Stimulated activated CD8-positive, alpha-beta memory T cell treated with anti-CD3 and anti-CD28 coated beads, Interleukin-2, amount 100 ng/mL, for 48 hours (primary cell): ENCODE measurements at regions not wholly inside any gene's neighbourhood (a gene's known extent, or its start where the extent isn't known, plus 50 kb on each side); places are given as distances from the start of the nearest gene placed in this dataset.
"Not testable (repeated sequence)": the region's sequence is repeated elsewhere in the genome, so short reads cannot be mapped to it uniquely, and the experiment has no call there.

Experiments
- DNase-seq, 2 donors: peaks; one replicate each; pipeline ENCODE4 v3.0.0-alpha.2; 2020; ENCODE audit warnings: low read depth in 2 of 2

DNA sequence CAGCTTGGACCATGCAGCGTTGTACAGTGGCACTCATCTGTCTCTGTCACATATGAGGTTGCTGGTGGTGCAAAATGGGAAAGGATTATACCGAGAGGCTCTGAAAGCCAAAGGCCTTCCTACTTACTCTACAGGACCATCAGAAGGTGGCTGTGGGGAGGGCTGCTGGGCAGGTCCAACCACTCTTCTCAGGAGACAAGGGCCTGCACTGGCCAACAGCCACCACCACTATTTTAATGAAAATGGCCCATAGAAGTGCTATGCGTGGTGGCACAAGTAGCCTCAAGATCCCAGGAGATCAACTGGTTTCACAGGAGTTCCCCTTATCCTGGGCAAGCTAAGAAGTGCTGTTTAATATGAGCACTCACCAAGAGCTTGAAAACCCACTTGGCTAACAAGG lies 52.3 kb downstream of the MRPL57 start:
- no peak for DNase-seq

- DNase-seq = no peak
Observed at GRCh38 chr13:21229241-21230024, 53.0 kb downstream of the MRPL57 start.

DNA sequence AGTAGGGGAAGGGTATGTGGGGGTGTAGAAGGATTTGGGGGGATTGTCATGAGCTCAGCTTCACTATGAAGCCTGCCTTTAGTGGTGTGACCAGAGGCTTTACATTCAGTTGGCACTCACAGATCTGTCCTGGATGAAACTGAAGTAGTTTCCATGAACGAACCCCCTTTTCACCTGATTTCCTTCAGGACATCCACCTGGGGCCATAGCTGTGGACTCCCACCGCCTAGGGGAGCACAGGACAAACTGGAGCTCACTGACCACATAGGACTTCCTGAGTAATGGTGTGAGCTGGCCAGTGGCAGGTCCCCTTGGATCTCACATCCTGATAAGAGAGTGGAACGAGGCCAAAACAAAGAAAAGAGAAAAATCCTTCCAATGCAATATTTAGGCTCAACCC lies 54.1 kb downstream of the MRPL57 start:
- DNase-seq = no peak

DNA sequence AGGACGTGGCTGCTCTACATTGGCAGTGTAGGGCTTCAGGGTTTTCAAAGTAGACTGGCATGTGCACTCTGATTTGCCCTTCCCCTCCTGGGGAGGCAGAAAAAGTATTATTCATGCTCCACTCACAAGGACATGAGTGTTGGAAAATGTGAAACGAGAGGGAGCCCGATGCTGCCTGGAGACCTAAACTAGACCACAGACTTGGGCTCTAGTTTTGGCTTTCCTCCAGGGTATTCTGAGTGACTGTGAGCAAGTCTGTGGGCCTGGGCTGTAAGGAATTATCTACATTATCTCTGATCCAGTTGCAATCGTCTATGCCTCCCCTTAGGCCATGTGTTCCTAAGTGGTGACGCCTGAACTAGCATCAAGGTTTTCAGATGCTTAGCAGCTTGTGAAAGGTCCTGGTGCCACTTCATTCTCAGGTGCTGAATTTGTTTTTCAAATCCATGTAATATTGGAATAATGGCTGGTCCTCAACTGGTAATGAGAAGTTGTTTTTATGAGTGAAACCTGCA lies 55.0 kb downstream of the MRPL57 start:
- no peak for DNase-seq

DNA sequence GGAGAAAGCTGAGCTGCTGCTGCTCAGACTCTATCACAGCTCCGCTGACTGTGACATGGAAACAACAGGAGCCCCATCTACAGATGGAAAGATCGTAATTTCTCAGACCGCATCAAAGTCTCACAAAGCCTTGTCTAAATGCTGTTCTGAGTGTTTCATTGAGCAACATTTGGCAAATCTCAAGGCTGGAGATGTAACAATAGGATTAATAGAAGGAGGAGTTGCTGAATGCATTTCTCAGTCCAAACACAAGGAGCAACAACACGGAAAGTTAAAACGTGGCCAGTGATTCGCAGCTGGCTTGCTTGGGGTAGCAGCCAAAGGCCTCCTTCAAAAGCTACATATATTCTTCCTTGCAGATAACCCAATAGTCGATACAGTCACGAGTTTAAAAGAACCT lies 55.7 kb downstream of the MRPL57 start:
- no peak for DNase-seq

- no peak for DNase-seq
Observed at GRCh38 chr13:21232599-21232998, 56.1 kb downstream of the MRPL57 start.

DNA sequence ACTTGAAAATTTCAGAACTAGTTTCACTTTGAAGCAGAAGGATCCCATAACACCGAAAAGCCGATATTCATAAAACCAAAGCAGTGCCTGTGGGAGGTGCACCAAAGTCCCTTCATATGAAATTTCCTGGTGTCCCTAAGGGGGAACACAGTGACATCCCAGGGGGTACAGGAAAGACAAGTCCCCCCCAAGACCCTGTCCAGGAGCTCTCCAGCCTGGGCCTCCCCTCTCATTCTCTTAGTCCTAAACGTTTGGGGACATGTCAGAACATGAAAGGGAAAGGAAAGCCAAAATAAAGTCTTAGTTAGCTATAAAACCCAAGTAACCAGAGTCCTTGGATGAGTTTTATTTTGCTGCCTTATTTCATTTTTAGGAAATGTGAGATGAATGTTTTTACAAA lies 56.6 kb downstream of the MRPL57 start:
- no peak for DNase-seq

GRCh38 chr13:21234526-21234925 lies 58.1 kb downstream of the MRPL57 start:
- no peak for DNase-seq

GRCh38 chr13:21235174-21235573 lies 58.7 kb downstream of the MRPL57 start:
- no peak for DNase-seq

DNA sequence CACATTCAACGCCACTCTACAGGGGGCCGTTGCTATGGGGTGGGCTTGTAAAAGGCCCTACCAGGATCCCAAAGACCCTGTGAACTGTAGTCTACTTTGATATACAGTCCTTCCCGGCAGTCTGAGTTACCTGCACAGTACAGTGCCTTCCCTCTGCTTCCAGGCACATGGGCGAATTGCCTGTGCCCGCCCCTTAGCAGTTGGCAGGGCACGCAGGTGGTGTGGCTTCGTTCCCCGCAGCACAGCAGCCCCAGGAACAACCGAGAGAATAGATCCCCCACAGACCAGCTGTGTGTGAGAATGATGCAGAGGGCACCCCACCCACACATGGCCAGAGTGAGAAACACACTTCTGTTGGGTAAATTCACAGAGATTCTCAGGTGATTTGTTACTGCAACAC lies 60.6 kb downstream of the MRPL57 start:
- DNase-seq = no peak

GRCh38 chr13:21238267-21238666 lies 61.8 kb downstream of the MRPL57 start:
- no peak for DNase-seq

DNA sequence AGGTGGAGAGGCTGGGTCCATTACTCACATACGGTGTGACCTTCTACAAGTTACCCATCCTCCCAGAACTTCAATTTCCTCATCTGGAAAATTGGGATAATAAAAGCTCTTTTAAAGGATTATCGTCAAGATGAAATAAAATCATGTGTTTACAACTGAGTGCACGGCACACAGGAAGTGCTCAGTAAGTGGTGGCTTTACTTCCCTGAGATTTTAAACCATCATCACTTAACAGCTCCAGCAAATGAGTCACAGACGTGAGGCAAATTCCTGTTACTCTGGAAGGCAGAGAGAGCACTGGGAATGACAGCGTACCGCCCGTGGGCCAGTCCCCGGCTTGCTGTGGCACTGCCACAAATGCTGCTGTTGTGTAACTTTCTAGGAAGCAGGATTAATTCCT lies 64.1 kb downstream of the MRPL57 start:
- DNase-seq = no peak

DNA sequence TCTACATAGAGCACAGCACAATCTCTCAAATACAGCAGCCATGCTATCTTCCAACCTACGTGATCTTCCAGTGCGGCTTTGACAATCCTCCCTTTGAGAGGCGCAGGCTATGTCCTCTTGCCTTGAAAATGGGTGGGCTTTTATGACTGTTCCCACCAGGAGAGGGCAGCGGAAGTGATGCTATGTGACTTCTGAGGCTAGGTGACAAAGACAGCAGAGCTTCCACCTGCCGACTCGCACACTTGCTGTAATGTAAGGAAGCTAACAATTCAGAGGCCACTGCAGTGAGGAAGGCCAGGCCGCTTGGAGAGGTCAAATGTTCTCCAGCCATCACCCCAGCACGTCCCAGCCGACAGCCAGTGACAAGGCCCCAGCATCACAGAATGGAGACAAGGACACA lies 65.8 kb downstream of the MRPL57 start:
- no peak for DNase-seq

DNA sequence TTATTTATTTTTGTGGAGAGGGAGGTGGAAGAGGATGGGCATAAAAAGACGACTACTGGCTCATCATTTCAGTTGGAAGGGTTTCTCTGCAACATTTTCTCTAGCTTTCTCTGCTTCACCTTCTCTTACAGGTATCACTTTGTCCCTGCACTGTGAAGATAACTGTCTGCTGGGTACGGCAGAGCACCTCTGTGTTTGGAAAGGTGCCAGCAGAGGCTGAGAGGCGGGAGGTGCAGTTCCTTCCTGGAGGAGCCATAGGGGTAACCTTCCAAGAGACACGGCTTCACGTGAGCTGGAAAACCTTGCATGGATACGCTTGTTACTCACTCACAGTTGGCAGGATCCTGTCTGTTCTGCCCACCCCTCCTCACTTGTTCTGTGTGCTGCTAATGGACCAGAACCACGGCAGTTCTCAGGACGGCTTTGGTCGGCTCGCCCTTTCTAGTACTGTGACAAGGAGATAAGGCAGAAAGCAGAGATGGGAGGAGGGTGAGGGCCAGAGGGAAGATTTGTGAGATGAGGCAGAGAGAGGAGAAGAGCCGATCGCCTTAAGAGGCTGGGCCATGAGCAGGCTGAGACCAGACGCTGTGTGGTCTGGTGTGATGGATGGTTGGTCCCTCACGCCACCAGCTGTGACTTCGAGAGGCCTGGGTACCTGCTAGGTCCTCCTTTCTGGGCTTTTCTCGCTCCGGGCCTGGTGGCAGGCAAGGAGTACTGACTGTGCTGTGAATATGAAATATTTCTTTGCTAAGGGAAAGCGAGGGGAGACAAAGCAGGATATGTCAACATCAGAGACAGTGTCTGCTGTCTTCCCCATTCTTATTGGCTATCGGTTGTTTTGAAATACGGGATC lies 66.8 kb downstream of the MRPL57 start:
- no peak for DNase-seq

GRCh38 chr13:21243898-21244184 lies 67.4 kb downstream of the MRPL57 start:
- DNase-seq = not testable (repeated sequence)

DNA sequence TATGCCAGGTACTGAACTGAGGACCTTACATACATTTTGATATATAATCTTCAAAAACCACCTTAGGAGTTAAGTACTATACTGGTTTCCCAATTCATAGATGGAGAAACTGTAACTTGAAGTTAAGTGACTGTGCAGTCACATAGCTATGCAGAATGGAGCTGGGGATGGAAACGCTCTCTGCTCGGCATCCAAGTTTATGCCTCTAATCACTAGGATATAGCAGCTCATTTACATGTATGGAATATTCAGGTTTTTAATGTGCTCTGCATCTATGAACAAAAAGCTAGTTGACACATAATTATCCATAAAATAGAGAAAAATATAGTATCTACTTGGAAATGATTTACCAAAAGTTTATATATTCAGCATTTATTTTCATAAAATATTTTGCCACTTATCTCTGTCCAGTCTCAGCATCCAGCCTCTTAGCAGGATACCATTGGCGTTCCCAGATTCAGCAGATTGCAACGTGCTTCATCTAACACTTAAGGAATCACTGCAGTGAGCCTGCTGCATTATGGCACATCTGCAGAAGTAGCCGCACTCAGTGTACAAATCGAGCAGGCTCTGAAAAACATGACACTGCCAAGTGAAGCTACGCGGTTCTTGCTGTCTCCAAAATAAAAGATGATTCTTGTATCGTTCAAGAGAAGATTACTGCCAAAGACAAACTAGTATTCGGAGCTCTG lies 70.4 kb downstream of the MRPL57 start:
- no peak for DNase-seq

DNA sequence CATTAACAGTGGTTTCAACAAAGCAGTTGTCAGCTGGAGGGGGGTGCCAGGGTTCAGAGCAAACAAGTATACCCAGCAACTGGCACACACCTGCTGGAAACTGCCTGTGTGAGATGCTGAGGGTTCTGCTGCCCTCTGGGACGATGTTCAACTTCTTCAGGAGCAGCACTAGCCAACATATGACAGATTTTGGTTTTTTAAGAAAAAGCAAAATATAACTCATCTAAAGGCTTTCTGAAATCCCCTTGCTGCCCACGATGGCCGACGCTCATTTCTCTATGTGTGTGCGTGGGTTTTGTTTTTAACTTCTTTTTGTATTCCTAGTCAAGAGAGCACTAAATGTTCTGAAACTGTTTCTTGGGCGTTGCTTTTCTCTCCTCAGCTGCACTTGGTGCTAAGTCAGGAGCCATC lies 79.9 kb downstream of the MRPL57 start:
- no peak for DNase-seq

GRCh38 chr13:21256891-21257290 lies 80.4 kb downstream of the MRPL57 start:
- DNase-seq = no peak

GRCh38 chr13:21259571-21260455 lies 83.4 kb downstream of the MRPL57 start:
- DNase-seq = no peak

- not testable (repeated sequence) for DNase-seq
Observed at GRCh38 chr13:21260561-21261290, 84.3 kb downstream of the MRPL57 start.
